ENCODE measurements at regions not wholly inside any gene's neighbourhood (a gene's known extent, or its start where the extent isn't known, plus 50 kb on each side); places are given as distances from the start of the nearest gene placed in this dataset.
A peak's percentile ranks its signal among the peaks of the same experiment; 100 is the strongest.

DNA sequence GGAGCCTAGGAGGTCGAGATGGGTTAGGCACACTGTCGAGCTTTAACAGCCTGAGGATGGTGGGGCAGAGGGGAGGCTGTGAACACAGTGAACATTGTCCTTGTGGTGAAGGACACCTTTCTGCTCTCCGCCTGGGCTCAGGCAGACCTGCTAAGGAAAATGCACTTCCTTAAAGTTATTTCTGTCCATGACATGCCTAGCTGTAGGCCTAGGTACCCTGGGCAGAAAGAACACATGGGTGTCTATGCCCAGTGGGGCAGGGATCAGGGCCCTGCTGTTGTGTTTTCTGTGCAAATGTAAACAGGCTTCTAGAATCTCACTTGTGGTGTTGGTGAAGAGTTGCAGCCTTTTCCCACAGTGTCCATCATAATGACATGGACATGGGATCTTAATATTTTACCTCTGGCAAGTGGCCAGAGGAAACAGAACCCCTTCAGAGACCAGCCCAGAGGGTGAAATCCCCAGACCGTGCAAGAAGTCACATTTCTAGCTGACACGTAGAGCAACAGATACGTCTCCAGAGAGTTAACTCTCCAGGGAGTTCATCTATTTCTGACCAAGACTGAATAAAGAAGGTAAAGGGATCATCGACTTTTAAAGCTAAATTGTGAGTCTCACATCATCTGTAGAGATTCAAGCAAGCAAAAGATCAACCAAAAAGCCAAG lies 79.2 kb downstream of the C9orf152 start (continued):
- TF ChIP-seq SRF (IDR thresholded peaks at IDR 0.05; ENCODE audit: low read depth in 2 of 2, low read length in 2 of 2) (no peak), TCF12 (IDR thresholded peaks at IDR 0.05; ENCODE audit: low read depth, low read length) (peak; percentile 63; the same call in 1 of the 2 replicates), CBX3 (IDR thresholded peaks at IDR 0.05; ENCODE audit: borderline replicate concordance, low read depth) (no peak), SIN3A (IDR thresholded peaks at IDR 0.05; ENCODE audit: low read depth, low read length) (peak; percentile 54; the same call in 1 of the 2 replicates), NRF1 (conservative IDR thresholded peaks at IDR 0.05; ENCODE audit: low read depth, low read length) (no peak), POLR2AphosphoS5 (IDR thresholded peaks at IDR 0.05; ENCODE audit: low read length) (peak; percentile 45), BCL11A (IDR thresholded peaks at IDR 0.05; ENCODE audit: low read depth, low read length) (peak; percentile 54), NR2C1 (IDR thresholded peaks at IDR 0.05) (no peak), EED (IDR thresholded peaks at IDR 0.05; ENCODE audit: low read depth) (peak; percentile 32; the same call in 1 of the 2 replicates), CHD1 (IDR thresholded peaks at IDR 0.05; ENCODE audit: low read depth, low read length) (no peak), KAT2A (conservative IDR thresholded peaks at IDR 0.05; ENCODE audit: control insufficient read depth, low read depth, low read length) (no peak)
- TF ChIP-seq, protein P1, sequence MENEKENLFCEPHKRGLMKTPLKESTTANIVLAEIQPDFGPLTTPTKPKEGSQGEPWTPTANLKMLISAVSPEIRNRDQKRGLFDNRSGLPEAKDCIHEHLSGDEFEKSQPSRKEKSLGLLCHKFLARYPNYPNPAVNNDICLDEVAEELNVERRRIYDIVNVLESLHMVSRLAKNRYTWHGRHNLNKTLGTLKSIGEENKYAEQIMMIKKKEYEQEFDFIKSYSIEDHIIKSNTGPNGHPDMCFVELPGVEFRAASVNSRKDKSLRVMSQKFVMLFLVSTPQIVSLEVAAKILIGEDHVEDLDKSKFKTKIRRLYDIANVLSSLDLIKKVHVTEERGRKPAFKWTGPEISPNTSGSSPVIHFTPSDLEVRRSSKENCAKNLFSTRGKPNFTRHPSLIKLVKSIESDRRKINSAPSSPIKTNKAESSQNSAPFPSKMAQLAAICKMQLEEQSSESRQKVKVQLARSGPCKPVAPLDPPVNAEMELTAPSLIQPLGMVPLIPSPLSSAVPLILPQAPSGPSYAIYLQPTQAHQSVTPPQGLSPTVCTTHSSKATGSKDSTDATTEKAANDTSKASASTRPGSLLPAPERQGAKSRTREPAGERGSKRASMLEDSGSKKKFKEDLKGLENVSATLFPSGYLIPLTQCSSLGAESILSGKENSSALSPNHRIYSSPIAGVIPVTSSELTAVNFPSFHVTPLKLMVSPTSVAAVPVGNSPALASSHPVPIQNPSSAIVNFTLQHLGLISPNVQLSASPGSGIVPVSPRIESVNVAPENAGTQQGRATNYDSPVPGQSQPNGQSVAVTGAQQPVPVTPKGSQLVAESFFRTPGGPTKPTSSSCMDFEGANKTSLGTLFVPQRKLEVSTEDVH (IDR thresholded peaks at IDR 0.05; ENCODE audit: low read depth, partially characterized antibody), result no peak
